NB4 (cell line): ENCODE measurements at regions not wholly inside any gene's neighbourhood (a gene's known extent, or its start where the extent isn't known, plus 50 kb on each side); places are given as distances from the start of the nearest gene placed in this dataset.

ENCODE experiments used
- POLR2A ChIP-seq: IDR thresholded peaks from 2 replicates; pipeline ENCODE4 v1.6.1; 2011; ENCODE audit warnings: mild to moderate bottlenecking; ENCODE audit not compliant: insufficient read length; ENCODE audit errors: extremely low read depth
- TF ChIP-seq, protein P1 (sequence below): IDR thresholded peaks from one replicate; pipeline ENCODE4 v1.5.1; 2012; ENCODE audit warnings: low read depth, low read length

DNA sequence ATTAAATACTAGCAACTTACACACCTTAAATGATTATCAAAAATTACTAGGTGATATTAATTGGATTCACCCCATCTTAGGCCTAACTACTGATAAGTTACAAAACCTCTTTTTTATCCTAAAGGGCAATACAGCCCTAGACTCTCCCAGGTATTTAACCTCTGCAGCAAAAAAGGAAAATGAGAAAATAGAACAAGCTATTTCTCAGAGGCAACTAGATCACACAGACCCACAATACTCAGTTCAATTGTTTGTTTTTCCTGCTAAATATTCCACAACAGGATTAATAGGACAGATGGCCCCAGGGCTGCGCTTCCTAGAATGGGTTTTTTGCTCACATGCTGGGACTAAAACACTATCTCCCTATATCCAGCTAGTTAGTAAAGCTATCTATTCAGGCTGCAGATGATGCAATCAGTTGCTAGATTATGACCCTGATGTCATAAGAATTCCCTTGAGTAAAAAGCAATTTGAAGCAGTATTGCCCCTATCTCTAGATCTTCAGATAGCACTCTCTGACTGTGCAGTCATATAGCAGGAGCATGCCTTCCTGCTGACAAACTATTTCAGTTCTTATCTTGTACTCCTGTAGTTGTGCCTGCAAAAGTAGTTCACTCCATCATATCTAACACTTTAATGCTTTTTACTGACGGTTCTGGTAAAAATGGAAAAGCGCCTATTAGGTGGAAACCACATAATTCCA is 1595.5 kb upstream of the TENM4 start:
- TF ChIP-seq, protein P1, sequence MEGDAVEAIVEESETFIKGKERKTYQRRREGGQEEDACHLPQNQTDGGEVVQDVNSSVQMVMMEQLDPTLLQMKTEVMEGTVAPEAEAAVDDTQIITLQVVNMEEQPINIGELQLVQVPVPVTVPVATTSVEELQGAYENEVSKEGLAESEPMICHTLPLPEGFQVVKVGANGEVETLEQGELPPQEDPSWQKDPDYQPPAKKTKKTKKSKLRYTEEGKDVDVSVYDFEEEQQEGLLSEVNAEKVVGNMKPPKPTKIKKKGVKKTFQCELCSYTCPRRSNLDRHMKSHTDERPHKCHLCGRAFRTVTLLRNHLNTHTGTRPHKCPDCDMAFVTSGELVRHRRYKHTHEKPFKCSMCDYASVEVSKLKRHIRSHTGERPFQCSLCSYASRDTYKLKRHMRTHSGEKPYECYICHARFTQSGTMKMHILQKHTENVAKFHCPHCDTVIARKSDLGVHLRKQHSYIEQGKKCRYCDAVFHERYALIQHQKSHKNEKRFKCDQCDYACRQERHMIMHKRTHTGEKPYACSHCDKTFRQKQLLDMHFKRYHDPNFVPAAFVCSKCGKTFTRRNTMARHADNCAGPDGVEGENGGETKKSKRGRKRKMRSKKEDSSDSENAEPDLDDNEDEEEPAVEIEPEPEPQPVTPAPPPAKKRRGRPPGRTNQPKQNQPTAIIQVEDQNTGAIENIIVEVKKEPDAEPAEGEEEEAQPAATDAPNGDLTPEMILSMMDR: no peak
- TF ChIP-seq POLR2A: no peak
